ENCODE measurements at regions not wholly inside any gene's neighbourhood (a gene's known extent, or its start where the extent isn't known, plus 50 kb on each side); places are given as distances from the start of the nearest gene placed in this dataset.

DNA sequence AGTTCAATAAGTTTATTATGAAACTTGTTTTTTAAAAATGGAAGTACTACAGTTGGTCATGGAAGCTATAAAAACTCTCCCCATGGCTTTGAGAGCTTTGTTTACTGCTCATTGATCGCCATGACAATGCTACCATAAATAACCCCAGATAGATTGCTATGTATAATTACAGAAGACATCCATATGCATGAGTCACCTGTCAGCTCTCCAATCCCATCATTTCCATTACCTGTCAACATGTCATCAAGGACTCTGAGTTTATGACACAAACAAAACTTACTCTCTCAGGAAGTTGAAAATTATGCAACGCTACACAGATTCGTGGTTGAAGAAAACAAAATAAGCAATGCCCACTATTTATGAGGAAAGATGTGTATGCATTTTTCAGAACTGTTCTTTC is 144.4 kb downstream of the SEC23A start:
- H3K27me3 ChIP-seq (ENCODE audit: insufficient read depth, low read depth), result no peaks in the 10 kb centered on the region
- no peaks in the 10 kb centered on the region for H3K9me3 ChIP-seq (ENCODE audit: insufficient read depth, low read depth)
- H3K79me2 ChIP-seq (ENCODE audit: low read depth), result no peaks in the 10 kb centered on the region
- no peaks in the 10 kb centered on the region for H3K9me2 ChIP-seq (ENCODE audit: insufficient read depth)
- no peak overlapping the region for H3K4me2 ChIP-seq
- CTCF ChIA-PET, result no interaction called here
- H2AFZ ChIP-seq, result no peak overlapping the region
- DNase-seq, result no peak
- no peaks in the 10 kb centered on the region for H3K4me1 ChIP-seq (replicated peaks; ENCODE audit: insufficient read depth)
- TF ChIP-seq CTCF (conservative IDR thresholded peaks at IDR 0.05) (no peak), EZH2 (IDR thresholded peaks at IDR 0.05; ENCODE audit: low read depth) (no peak)
- H3K36me3 ChIP-seq (ENCODE audit: low read depth), result no peaks in the 10 kb centered on the region
- no peaks in the 10 kb centered on the region for H3F3A ChIP-seq (ENCODE audit: insufficient read depth, low read depth)
- H3K4me3 ChIP-seq, result no peak overlapping the region
- POLR2A ChIA-PET (ENCODE audit: unreplicated experiment), result interaction anchor here (0.6 kb wide), 1 partner anchor 150 kb away, joined by 4 read pairs; no protein-coding TSS in a partner anchor
- H3K27ac ChIP-seq, result no peak overlapping the region
- intact Hi-C loops (cut with micrococcal nuclease; ENCODE audit: unreplicated experiment), result no loop called here
- H4K20me1 ChIP-seq (ENCODE audit: insufficient read depth), result no peaks in the 10 kb centered on the region
- no TSS peak for BruUV-seq (replicated peaks)

DNA sequence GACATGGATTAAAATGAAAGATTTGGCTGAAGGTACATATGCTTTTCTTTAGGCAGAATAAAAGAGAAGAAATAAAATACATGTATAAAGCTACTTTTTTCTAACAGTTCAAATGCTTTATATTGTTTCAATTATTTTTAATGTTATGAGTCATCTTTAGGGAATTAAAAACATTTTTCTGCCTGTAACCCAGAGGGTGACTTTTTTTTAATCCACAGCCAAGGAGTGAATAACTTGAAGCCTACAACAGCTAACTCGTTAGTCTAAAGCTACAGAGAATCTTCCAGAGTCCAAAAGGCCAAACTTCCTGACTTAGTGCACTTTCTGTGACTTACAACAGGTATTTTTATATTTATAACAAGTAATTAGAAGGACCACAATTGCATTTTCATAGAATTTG is 151.6 kb downstream of the SEC23A start:
- no peak overlapping the region for H2AFZ ChIP-seq
- no peak overlapping the region for H3K4me2 ChIP-seq
- H3K4me3 ChIP-seq, result no peak overlapping the region
- ChIA-PET POLR2A (ENCODE audit: unreplicated experiment) (no interaction called here), CTCF (no interaction called here)
- no peaks in the 10 kb centered on the region for H3K36me3 ChIP-seq (ENCODE audit: low read depth)
- H3K79me2 ChIP-seq (ENCODE audit: low read depth), result no peaks in the 10 kb centered on the region
- no peaks in the 10 kb centered on the region for H3K9me3 ChIP-seq (ENCODE audit: insufficient read depth, low read depth)
- H4K20me1 ChIP-seq (ENCODE audit: insufficient read depth), result no peaks in the 10 kb centered on the region
- no peaks in the 10 kb centered on the region for H3F3A ChIP-seq (ENCODE audit: insufficient read depth, low read depth)
- no peak overlapping the region for H3K27ac ChIP-seq
- H3K4me1 ChIP-seq (replicated peaks; ENCODE audit: insufficient read depth), result no peaks in the 10 kb centered on the region
- DNase-seq, result no peak
- BruUV-seq (replicated peaks), result no TSS peak
- TF ChIP-seq EZH2 (IDR thresholded peaks at IDR 0.05; ENCODE audit: low read depth) (no peak), CTCF (conservative IDR thresholded peaks at IDR 0.05) (no peak)
- no peaks in the 10 kb centered on the region for H3K9me2 ChIP-seq (ENCODE audit: insufficient read depth)
- H3K27me3 ChIP-seq (ENCODE audit: insufficient read depth, low read depth), result no peaks in the 10 kb centered on the region
- intact Hi-C loops (cut with micrococcal nuclease; ENCODE audit: unreplicated experiment), result no loop called here

DNA sequence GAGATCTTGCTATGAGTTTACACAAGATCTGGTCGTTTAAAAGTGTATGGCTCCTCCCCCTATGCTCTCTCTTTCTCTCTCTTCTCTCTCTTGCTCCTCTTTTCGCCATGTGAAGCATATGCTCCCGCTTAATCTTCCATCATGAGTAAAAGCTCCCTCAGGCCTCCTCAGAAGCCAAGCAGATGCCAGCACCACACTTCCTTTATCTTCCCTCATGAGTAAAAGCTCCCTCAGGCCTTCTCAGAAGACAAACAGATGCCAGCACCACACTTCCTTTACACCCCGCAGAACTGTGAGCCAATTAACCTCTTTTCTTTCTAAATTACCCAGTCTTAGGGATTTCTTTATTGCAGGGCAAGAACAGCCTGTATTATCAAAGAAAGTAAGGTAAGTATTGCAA is 152.4 kb downstream of the SEC23A start:
- Histone ChIP-seq H3K79me2 (ENCODE audit: low read depth) (no peaks in the 10 kb centered on the region), H3K27me3 (ENCODE audit: insufficient read depth, low read depth) (no peaks in the 10 kb centered on the region), H3K4me2 (no peak overlapping the region), H2AFZ (no peak overlapping the region), H4K20me1 (ENCODE audit: insufficient read depth) (no peaks in the 10 kb centered on the region), H3K9me2 (ENCODE audit: insufficient read depth) (no peaks in the 10 kb centered on the region), H3K27ac (no peak overlapping the region), H3K36me3 (ENCODE audit: low read depth) (no peaks in the 10 kb centered on the region), H3K4me1 (replicated peaks; ENCODE audit: insufficient read depth) (no peaks in the 10 kb centered on the region), H3K4me3 (no peak overlapping the region), H3K9me3 (ENCODE audit: insufficient read depth, low read depth) (no peaks in the 10 kb centered on the region), H3F3A (ENCODE audit: insufficient read depth, low read depth) (no peaks in the 10 kb centered on the region)
- intact Hi-C loops (cut with micrococcal nuclease; ENCODE audit: unreplicated experiment), result no loop called here
- TF ChIP-seq EZH2 (IDR thresholded peaks at IDR 0.05; ENCODE audit: low read depth) (no peak), CTCF (conservative IDR thresholded peaks at IDR 0.05) (no peak)
- BruUV-seq (replicated peaks), result no TSS peak
- CTCF ChIA-PET, result no interaction called here
- no peak for DNase-seq
- POLR2A ChIA-PET (ENCODE audit: unreplicated experiment), result no interaction called here
